C4-2B (cell line): ENCODE measurements at regions not wholly inside any gene's neighbourhood (a gene's known extent, or its start where the extent isn't known, plus 50 kb on each side); places are given as distances from the start of the nearest gene placed in this dataset.

Experiments used
- CTCF ChIP-seq: fragments of 450-650 bp; conservative IDR thresholded peaks from 2 replicates; pipeline ENCODE4 v1.5.1; 2017; ENCODE audit warnings: mild to moderate bottlenecking
- ZFX ChIP-seq: fragments of 450-650 bp; IDR thresholded peaks from 2 replicates; pipeline ENCODE4 v1.6.1; 2017

- no peak for TF ChIP-seq CTCF
- TF ChIP-seq ZFX: no peak
These were observed 545.0 kb downstream of the DIPK2A start for GRCh38 chr3:144516589-144516988.
